ENCODE measurements at regions not wholly inside any gene's neighbourhood (a gene's known extent, or its start where the extent isn't known, plus 50 kb on each side); places are given as distances from the start of the nearest gene placed in this dataset.

DNA sequence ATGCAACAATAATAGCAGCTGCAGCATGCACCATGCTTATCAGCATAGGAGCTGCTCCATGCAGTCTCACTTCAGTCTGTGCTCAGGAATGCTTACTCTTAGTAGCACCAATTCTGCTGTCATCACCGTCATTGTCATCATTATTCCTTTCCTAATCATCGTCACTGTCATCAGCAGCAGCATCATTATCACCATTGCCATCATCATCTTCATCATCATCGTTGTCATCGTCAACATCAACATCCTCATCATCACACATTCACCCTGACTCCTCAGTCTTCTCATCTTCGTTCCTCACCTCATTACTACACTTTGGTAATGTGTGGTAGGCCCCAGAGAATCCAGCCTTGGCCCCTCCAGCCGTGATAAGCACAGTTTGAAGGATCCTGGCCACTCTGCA lies 545.0 kb downstream of the TNS3 start:
- FAIRE-seq (no peak), DNase-seq (ENCODE audit: insufficient read length, low spot score) (no peak)
- TF ChIP-seq POU2F2 (IDR thresholded peaks at IDR 0.05; ENCODE audit: low read depth, low read length) = no peak
- no peak for TF ChIP-seq POLR2A (IDR thresholded peaks at IDR 0.05; ENCODE audit: low read depth, low read length)
- no peak for TF ChIP-seq POLR2AphosphoS5 (IDR thresholded peaks at IDR 0.05; ENCODE audit: low read depth, low read length)
- TF ChIP-seq SPI1 (IDR thresholded peaks at IDR 0.05; ENCODE audit: low read depth, low read length) = no peak
- TF ChIP-seq TAF1 (IDR thresholded peaks at IDR 0.05; ENCODE audit: low read depth, low read length) = no peak
- no peak for TF ChIP-seq PAX5 (IDR thresholded peaks at IDR 0.05; ENCODE audit: insufficient read depth, low read length, severe bottlenecking)

DNA sequence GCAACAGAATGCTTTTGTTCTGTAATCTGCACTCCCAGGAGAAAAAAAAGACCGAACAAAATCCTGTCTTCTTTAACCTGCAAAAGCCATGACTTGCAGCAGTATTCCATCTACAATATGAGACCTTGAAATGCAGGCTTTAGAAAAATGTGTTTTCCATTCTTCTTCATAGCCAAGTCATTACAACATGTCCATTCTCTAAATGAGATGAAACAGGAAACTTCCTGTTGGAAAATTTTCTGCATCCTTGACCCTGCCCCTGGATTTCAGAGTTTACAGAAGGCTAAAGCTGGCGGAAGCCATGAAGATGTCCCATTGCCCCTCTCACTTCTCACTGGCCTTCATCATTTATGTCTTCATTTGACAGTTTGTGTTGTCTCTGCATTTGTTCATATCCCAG lies 546.4 kb downstream of the TNS3 start:
- no peak for TF ChIP-seq POU2F2 (IDR thresholded peaks at IDR 0.05; ENCODE audit: low read depth, low read length)
- no peak for TF ChIP-seq POLR2A (IDR thresholded peaks at IDR 0.05; ENCODE audit: low read depth, low read length)
- TF ChIP-seq POLR2AphosphoS5 (IDR thresholded peaks at IDR 0.05; ENCODE audit: low read depth, low read length) = no peak
- FAIRE-seq (no peak), DNase-seq (ENCODE audit: insufficient read length, low spot score) (no peak)

DNA sequence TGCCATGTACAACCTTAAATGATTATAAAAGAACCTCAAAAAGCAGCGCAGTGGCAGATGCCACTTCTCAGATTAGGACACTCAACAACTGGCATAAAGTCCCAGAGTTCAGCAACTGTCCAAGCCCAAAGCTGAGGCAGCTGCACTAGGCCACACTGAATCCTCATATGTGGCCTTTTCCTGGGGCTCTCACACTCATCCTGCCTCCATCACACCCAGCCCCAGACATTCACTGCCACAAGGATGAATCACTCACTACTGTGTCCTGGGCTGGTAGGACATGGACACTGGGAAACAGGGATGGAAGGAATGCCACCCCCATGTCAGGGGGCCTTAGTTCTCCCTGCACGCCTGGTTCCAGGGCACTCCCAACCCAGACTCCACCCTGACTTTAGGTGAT lies 547.7 kb downstream of the TNS3 start:
- no peak for TF ChIP-seq TAF1 (IDR thresholded peaks at IDR 0.05; ENCODE audit: low read depth, low read length)
- no peak for DNase-seq (ENCODE audit: insufficient read length, low spot score)
- FAIRE-seq = no peak

DNA sequence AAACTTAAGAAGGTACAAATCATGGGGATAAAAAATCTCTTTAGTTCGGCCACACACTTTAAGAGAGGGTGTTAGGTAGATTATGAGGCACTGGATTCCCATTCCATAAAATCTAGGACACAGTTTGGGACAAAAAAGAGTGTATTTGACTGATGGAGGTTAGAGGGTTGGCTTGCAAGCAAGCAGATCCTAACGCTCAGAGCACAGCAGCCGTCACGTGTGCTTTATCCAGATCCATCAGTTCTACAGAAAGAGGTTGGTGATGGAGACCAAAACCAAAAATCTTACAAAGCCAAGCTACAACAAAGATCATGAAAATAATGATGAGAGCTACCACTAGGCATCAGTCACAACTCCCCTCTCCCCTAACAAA lies 549.4 kb downstream of the TNS3 start:
- no peak for DNase-seq (ENCODE audit: insufficient read length, low spot score)
- no peak for FAIRE-seq
- TF ChIP-seq SPI1 (IDR thresholded peaks at IDR 0.05; ENCODE audit: low read depth, low read length) (no peak), TAF1 (IDR thresholded peaks at IDR 0.05; ENCODE audit: low read depth, low read length) (no peak), POLR2AphosphoS5 (IDR thresholded peaks at IDR 0.05; ENCODE audit: low read depth, low read length) (no peak), POLR2A (IDR thresholded peaks at IDR 0.05; ENCODE audit: low read depth, low read length) (no peak), POU2F2 (IDR thresholded peaks at IDR 0.05; ENCODE audit: low read depth, low read length) (no peak), PAX5 (IDR thresholded peaks at IDR 0.05; ENCODE audit: insufficient read depth, low read length, severe bottlenecking) (no peak)

DNA sequence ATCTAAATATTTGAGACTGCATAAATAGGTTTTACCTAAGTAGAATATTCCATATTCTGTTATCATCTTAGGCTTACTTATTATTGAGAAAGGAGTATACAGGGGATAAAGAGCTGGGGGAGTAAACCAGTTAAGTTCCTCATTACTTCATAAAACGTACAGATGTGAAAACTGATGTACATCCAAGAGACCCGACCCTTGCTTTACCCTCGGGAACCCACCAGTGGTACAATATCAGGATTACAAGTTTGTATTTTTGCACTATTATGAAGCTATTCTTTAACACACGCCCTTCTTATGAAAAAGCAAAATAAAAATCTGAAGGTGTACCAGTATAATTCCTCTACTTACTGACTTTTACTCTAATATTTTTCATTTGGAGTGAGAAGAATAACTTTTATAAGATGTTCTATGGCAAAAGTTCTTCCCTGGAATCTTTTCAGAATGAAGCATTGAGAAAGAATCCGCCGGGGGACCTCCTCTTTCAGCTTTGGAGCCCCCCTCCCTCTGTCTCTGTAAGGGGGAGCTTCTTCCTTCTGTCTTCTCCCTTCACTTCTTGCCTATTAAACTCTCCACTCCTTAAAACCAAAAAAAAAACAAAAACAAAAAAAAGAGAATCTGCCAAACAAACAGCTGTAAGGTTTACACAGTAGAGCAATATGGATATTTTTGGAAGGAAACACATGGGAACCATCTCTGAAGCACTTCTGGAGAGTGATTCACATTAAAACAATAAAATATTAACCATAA lies 550.0 kb downstream of the TNS3 start:
- TF ChIP-seq POLR2AphosphoS5 (IDR thresholded peaks at IDR 0.05; ENCODE audit: low read depth, low read length) (no peak), PAX5 (IDR thresholded peaks at IDR 0.05; ENCODE audit: insufficient read depth, low read length, severe bottlenecking) (no peak), TAF1 (IDR thresholded peaks at IDR 0.05; ENCODE audit: low read depth, low read length) (no peak), POU2F2 (IDR thresholded peaks at IDR 0.05; ENCODE audit: low read depth, low read length) (no peak), SPI1 (IDR thresholded peaks at IDR 0.05; ENCODE audit: low read depth, low read length) (no peak), POLR2A (IDR thresholded peaks at IDR 0.05; ENCODE audit: low read depth, low read length) (no peak)
- DNase-seq (ENCODE audit: insufficient read length, low spot score) = no peak
- FAIRE-seq = no peak

DNA sequence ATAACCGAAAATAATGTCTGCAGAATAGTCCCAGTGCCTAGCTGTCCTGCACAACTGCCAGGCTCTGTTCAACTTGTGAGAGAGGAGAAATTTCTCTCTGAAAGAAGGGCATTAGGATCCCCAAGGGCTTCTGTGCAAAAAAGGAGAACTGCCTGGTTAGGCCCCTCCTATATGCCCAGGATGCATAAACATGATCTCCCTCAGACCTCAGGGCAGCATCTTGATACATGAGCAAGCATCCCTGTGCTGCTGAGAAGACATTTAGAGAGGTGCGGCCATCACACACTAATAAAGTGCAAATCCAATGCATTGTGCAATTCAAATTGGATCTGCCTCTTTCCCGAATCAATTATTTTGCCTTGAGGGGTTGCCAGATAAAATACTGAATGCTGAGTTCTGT lies 553.6 kb downstream of the TNS3 start:
- TF ChIP-seq PAX5 (IDR thresholded peaks at IDR 0.05; ENCODE audit: insufficient read depth, low read length, severe bottlenecking) (no peak), TAF1 (IDR thresholded peaks at IDR 0.05; ENCODE audit: low read depth, low read length) (no peak), POLR2A (IDR thresholded peaks at IDR 0.05; ENCODE audit: low read depth, low read length) (no peak)
- FAIRE-seq (no peak), DNase-seq (ENCODE audit: insufficient read length, low spot score) (no peak)

DNA sequence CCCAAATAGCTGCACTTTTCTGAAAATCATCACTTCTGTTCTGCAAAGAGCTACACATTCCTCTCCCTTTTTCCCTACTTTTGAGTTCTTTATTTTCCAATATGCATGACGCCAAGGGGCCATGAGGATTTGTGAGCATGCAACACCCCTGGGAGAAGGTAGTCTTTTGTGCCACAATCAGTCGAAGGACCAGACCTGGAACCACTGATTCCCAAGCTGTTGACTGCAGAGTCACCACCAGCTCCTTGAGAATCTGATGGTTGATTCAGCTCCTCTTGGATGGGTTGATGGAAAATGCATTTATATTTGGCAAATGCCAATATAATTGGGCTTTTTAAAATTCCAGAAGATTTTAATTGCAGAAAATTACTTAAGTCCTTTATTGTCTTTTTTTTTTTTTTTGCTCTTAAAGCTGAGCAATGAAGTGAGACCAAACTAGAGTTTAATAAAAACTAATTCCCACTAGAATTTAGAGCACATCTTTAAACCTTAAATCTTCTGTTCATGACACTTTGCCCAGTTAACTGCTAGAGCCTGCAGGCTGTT lies 554.1 kb downstream of the TNS3 start:
- DNase-seq (ENCODE audit: insufficient read length, low spot score) = no peak
- TF ChIP-seq TAF1 (IDR thresholded peaks at IDR 0.05; ENCODE audit: low read depth, low read length) (no peak), PAX5 (IDR thresholded peaks at IDR 0.05; ENCODE audit: insufficient read depth, low read length, severe bottlenecking) (no peak), SPI1 (IDR thresholded peaks at IDR 0.05; ENCODE audit: low read depth, low read length) (no peak), POU2F2 (IDR thresholded peaks at IDR 0.05; ENCODE audit: low read depth, low read length) (no peak), POLR2A (IDR thresholded peaks at IDR 0.05; ENCODE audit: low read depth, low read length) (no peak), POLR2AphosphoS5 (IDR thresholded peaks at IDR 0.05; ENCODE audit: low read depth, low read length) (no peak)
- FAIRE-seq = no peak

DNA sequence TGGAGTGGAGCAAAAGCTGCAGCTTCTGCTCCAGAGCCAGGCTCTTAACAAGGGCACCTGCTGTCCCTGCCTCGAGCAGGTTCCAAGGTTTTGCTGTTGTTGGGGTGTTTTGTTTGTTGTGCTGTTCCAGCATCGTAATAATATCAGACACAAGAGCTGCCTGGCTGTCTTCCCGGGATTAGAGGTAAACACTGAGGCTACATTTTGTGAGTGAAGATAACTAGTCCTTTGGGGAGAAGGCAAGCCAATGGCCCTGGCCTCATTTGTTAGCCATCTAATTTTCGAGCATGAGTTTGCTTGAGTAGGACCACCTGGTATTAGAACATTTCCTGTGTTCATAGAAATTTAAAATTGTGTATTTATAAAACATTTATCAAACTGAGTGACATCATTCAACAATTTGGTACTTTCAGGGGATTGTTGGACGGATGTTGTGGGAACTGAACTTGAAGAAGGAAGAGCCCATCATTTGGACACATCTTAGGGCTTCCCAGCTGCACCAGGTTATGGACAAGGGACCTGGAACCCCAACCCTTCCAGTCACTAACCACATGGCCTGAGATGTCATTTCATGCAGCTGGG lies 555.0 kb downstream of the TNS3 start:
- no peak for TF ChIP-seq SPI1 (IDR thresholded peaks at IDR 0.05; ENCODE audit: low read depth, low read length)
- no peak for TF ChIP-seq PAX5 (IDR thresholded peaks at IDR 0.05; ENCODE audit: insufficient read depth, low read length, severe bottlenecking)
- TF ChIP-seq TAF1 (IDR thresholded peaks at IDR 0.05; ENCODE audit: low read depth, low read length) = no peak
- FAIRE-seq (no peak), DNase-seq (ENCODE audit: insufficient read length, low spot score) (no peak)

DNA sequence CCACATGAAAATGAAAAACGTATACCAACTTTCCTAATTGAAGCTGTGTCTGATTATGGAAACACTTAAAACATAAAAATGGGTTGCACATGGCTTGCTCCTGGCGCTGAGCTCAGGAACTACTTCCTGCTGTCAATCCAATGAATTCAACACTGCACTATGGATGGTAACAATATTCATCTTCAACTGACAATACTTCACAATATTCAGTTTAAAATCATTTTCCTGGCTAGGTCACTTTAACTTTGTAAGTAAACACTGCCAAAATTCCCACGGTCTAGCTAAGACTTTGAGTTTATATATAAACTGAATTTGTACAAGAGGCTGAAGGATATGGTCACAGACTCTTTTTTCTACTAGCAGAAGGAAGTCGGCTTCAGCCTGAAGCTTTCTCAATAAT lies 556.9 kb downstream of the TNS3 start:
- no peak for FAIRE-seq
- DNase-seq (ENCODE audit: insufficient read length, low spot score) = no peak
- TF ChIP-seq POLR2AphosphoS5 (IDR thresholded peaks at IDR 0.05; ENCODE audit: low read depth, low read length) (no peak), POLR2A (IDR thresholded peaks at IDR 0.05; ENCODE audit: low read depth, low read length) (no peak), POU2F2 (IDR thresholded peaks at IDR 0.05; ENCODE audit: low read depth, low read length) (no peak), PAX5 (IDR thresholded peaks at IDR 0.05; ENCODE audit: insufficient read depth, low read length, severe bottlenecking) (no peak), SPI1 (IDR thresholded peaks at IDR 0.05; ENCODE audit: low read depth, low read length) (no peak), TAF1 (IDR thresholded peaks at IDR 0.05; ENCODE audit: low read depth, low read length) (no peak)

DNA sequence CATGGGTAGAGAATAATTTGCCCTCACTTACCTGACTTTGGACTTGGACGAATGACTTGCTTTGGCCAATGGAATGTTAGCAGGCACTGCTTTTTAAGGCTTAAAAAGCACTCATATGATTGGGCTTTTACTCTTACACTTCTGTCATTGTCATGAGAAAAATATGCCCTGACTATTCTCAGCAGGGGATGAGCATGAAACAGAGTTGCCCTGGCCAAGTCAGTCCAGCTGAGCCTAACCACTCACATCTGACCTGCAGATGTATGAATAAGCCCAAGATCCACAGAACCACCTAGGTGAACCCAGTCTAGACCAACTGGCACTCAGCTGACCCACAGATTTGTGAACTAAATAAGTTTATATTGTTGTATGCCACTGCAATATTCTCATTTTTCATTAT lies 573.5 kb downstream of the TNS3 start:
- no peak for FAIRE-seq
- DNase-seq (ENCODE audit: insufficient read length, low spot score) = no peak
- no peak for TF ChIP-seq TAF1 (IDR thresholded peaks at IDR 0.05; ENCODE audit: low read depth, low read length)
